ACC112 (cell line): ENCODE measurements at regions not wholly inside any gene's neighbourhood (a gene's known extent, or its start where the extent isn't known, plus 50 kb on each side); places are given as distances from the start of the nearest gene placed in this dataset.

Experiments
- H2AFZ ChIP-seq: fragments of 200-600 bp; sonication (generic); one replicate; pipeline ENCODE4 v1.6.0; 2017; ENCODE audit warnings: antibody characterized with exemption, low read length; ENCODE audit not compliant: unreplicated experiment
- H3K27ac ChIP-seq: fragments of 200-600 bp; sonication (generic); 2 replicates; pipeline ENCODE4 v1.5.1; 2014; ENCODE audit warnings: low read depth, mild to moderate bottlenecking, antibody characterized with exemption, low read length, moderate library complexity
- H3K27me3 ChIP-seq: fragments of 200-600 bp; sonication (generic); 2 replicates; pipeline ENCODE4 v1.6.1; 2014; ENCODE audit warnings: mild to moderate bottlenecking, antibody characterized with exemption, low read length, moderate library complexity, mixed read lengths; ENCODE audit not compliant: insufficient read depth
- H3K36me3 ChIP-seq: fragments of 200-600 bp; sonication (generic); 2 replicates; pipeline ENCODE4 v1.6.1; 2016; ENCODE audit warnings: mild to moderate bottlenecking, antibody characterized with exemption, low read length, moderate library complexity, mixed read lengths; ENCODE audit not compliant: insufficient read depth
- H3K4me1 ChIP-seq: fragments of 200-600 bp; sonication (generic); one replicate; pipeline ENCODE4 v1.6.1; 2016; ENCODE audit warnings: low read length, mixed read lengths; ENCODE audit not compliant: insufficient read depth, unreplicated experiment, control insufficient read depth
- H3K4me3 ChIP-seq: fragments of 200-600 bp; sonication (generic); 2 replicates; pipeline ENCODE4 v1.5.1; 2014; ENCODE audit warnings: mild to moderate bottlenecking, low read depth, low read length
- H3K79me2 ChIP-seq: fragments of 200-600 bp; sonication (generic); one replicate; pipeline ENCODE4 v1.6.0; 2016; ENCODE audit warnings: low read length; ENCODE audit not compliant: control insufficient read depth, unreplicated experiment, insufficient read depth

GRCh38 chr1:171429137-171429536 is 56.2 kb upstream of the PRRC2C start:
- Histone ChIP-seq H3K79me2 (no peaks in the 10 kb centered on the region), H2AFZ (no peak overlapping the region), H3K4me1 (peaks cover 12% of the 10 kb centered on the region), H3K4me3 (no peak overlapping the region), H3K27me3 (no peaks in the 10 kb centered on the region), H3K27ac (no peak overlapping the region), H3K36me3 (no peaks in the 10 kb centered on the region)

- Histone ChIP-seq H3K4me1 (peaks cover 27% of the 10 kb centered on the region), H3K27ac (no peak overlapping the region), H3K27me3 (no peaks in the 10 kb centered on the region), H3K79me2 (no peaks in the 10 kb centered on the region), H3K36me3 (no peaks in the 10 kb centered on the region), H2AFZ (no peak overlapping the region), H3K4me3 (no peak overlapping the region)
These were observed 53.3 kb upstream of the PRRC2C start for GRCh38 chr1:171431994-171432393.

GRCh38 chr1:171432473-171432872 is 52.9 kb upstream of the PRRC2C start:
- Histone ChIP-seq H3K36me3 (no peaks in the 10 kb centered on the region), H3K79me2 (no peaks in the 10 kb centered on the region), H3K27ac (no peak overlapping the region), H3K27me3 (no peaks in the 10 kb centered on the region), H3K4me1 (peaks cover 27% of the 10 kb centered on the region), H3K4me3 (no peak overlapping the region), H2AFZ (no peak overlapping the region)

- no peak overlapping the region for H2AFZ ChIP-seq
- H3K79me2 ChIP-seq = no peaks in the 10 kb centered on the region
- no peak overlapping the region for H3K4me3 ChIP-seq
- no peaks in the 10 kb centered on the region for H3K36me3 ChIP-seq
- peak overlapping the region; percentile 96 for H3K27ac ChIP-seq
- H3K27me3 ChIP-seq = no peaks in the 10 kb centered on the region
- peaks cover 33% of the 10 kb centered on the region for H3K4me1 ChIP-seq
These were observed 51.9 kb upstream of the PRRC2C start for GRCh38 chr1:171433451-171433850.

GRCh38 chr1:171434717-171435346 is 50.5 kb upstream of the PRRC2C start:
- H3K36me3 ChIP-seq = no peaks in the 10 kb centered on the region
- H2AFZ ChIP-seq = peak overlapping the region; percentile 54
- H3K4me3 ChIP-seq = peak overlapping the region; percentile 62
- H3K27ac ChIP-seq = peak overlapping the region; percentile 96
- no peaks in the 10 kb centered on the region for H3K27me3 ChIP-seq
- H3K79me2 ChIP-seq = no peaks in the 10 kb centered on the region
- peaks cover 46% of the 10 kb centered on the region for H3K4me1 ChIP-seq
